DND-41 (cell line): ENCODE measurements at regions not wholly inside any gene's neighbourhood (a gene's known extent, or its start where the extent isn't known, plus 50 kb on each side); places are given as distances from the start of the nearest gene placed in this dataset.

Source experiments
- ATAC-seq: fragments of 200-7000 bp; cut with Tn5 transposase; 3 replicates; pipeline ENCODE4 v1.9.1; 2021; ENCODE audit warnings: low read depth; ENCODE audit not compliant: insufficient read depth
- DNase-seq: peaks from one replicate; pipeline ENCODE4 v3.0.0-alpha.2; 2020
- H2AFZ ChIP-seq: 2 replicates; pipeline ENCODE4 v1.6.0; 2012; ENCODE audit warnings: low read depth, low read length
- H3K27ac ChIP-seq: 2 replicates; pipeline ENCODE4 v1.5.1; 2012; ENCODE audit warnings: low read length, inconsistent platforms
- H3K27me3 ChIP-seq: fragments of 200-600 bp; sonication (generic); 2 replicates; pipeline ENCODE4 v1.6.0; 2012; ENCODE audit warnings: low read length, mild to moderate bottlenecking, inconsistent platforms; ENCODE audit not compliant: insufficient read depth, poor library complexity
- H3K36me3 ChIP-seq: 2 replicates; pipeline ENCODE4 v1.5.1; 2012; ENCODE audit warnings: low read length, inconsistent platforms; ENCODE audit not compliant: insufficient read depth
- H3K4me1 ChIP-seq: 2 replicates; pipeline ENCODE4 v1.5.1; 2012; ENCODE audit warnings: mild to moderate bottlenecking, low read length; ENCODE audit not compliant: insufficient read depth
- H3K4me2 ChIP-seq: 2 replicates; pipeline ENCODE4 v1.6.0; 2012; ENCODE audit warnings: mild to moderate bottlenecking, moderate library complexity, low read length, inconsistent platforms; ENCODE audit not compliant: insufficient read depth
- H3K4me3 ChIP-seq, 2 experiments: fragments of 200-600 bp in 1 of 2; shearing (Covaris generic) in 1 of 2; 2 replicates each; pipeline ENCODE4 v1.5.1; 2012 to 2016; ENCODE audit warnings: inconsistent platforms in 2 of 2, low read length in 2 of 2, mild to moderate bottlenecking in 2 of 2, low read depth in 1 of 2, moderate library complexity in 1 of 2
- H3K79me2 ChIP-seq: 2 replicates; pipeline ENCODE4 v1.6.0; 2012; ENCODE audit warnings: low read length, inconsistent platforms; ENCODE audit not compliant: insufficient read depth
- H3K9ac ChIP-seq: 2 replicates; pipeline ENCODE4 v1.6.0; 2012; ENCODE audit warnings: low read depth, mild to moderate bottlenecking, inconsistent platforms, low read length, moderate library complexity
- H3K9me3 ChIP-seq: 2 replicates; pipeline ENCODE4 v1.5.1; 2012; ENCODE audit warnings: low read length, moderate library complexity, mild to moderate bottlenecking, inconsistent platforms; ENCODE audit not compliant: insufficient read depth, severe bottlenecking
- H4K20me1 ChIP-seq: 2 replicates; pipeline ENCODE4 v1.6.0; 2012; ENCODE audit warnings: low read length; ENCODE audit not compliant: insufficient read depth
- EZH2 ChIP-seq: IDR thresholded peaks from 3 replicates; pipeline ENCODE4 v1.6.1; 2012; ENCODE audit warnings: borderline replicate concordance, low read depth, mild to moderate bottlenecking, moderate library complexity, low read length, inconsistent platforms; ENCODE audit not compliant: severe bottlenecking
- TF ChIP-seq, protein P1 (sequence below): IDR thresholded peaks from 2 replicates; pipeline ENCODE4 v1.5.1; 2012; ENCODE audit warnings: borderline replicate concordance, low read length, moderate library complexity, mild to moderate bottlenecking; ENCODE audit not compliant: poor library complexity, severe bottlenecking; ENCODE audit errors: extremely low read depth

DNA sequence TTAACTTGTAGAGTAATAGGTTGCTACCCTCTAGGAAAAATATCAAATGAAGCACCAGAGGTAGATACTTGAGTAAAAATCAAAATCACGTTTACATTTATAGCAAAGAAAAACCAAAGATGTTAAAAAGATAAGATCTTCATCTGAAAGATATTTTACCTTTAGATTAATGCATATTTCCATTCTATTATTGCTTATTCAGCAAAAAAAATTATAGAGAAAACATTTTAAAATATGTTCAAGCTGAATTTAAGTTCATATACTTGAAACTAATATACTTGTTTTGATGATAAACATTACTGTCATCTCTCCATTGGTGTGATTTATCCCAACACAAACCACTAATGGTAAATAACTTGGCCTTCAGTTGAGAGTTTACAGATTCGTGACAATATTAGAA is 422.3 kb downstream of the CAAP1 start:
- Histone ChIP-seq H3K27ac (no peak overlapping the region), H3K9me3 (no peaks in the 10 kb centered on the region), H3K4me2 (no peak overlapping the region), H3K4me1 (no peaks in the 10 kb centered on the region), H3K9ac (no peak overlapping the region), H4K20me1 (no peaks in the 10 kb centered on the region), H2AFZ (no peak overlapping the region), H3K4me3 (no peak overlapping the region), H3K79me2 (no peaks in the 10 kb centered on the region), H3K27me3 (no peaks in the 10 kb centered on the region), H3K36me3 (no peaks in the 10 kb centered on the region)
- no peak for TF ChIP-seq EZH2
- TF ChIP-seq, protein P1, sequence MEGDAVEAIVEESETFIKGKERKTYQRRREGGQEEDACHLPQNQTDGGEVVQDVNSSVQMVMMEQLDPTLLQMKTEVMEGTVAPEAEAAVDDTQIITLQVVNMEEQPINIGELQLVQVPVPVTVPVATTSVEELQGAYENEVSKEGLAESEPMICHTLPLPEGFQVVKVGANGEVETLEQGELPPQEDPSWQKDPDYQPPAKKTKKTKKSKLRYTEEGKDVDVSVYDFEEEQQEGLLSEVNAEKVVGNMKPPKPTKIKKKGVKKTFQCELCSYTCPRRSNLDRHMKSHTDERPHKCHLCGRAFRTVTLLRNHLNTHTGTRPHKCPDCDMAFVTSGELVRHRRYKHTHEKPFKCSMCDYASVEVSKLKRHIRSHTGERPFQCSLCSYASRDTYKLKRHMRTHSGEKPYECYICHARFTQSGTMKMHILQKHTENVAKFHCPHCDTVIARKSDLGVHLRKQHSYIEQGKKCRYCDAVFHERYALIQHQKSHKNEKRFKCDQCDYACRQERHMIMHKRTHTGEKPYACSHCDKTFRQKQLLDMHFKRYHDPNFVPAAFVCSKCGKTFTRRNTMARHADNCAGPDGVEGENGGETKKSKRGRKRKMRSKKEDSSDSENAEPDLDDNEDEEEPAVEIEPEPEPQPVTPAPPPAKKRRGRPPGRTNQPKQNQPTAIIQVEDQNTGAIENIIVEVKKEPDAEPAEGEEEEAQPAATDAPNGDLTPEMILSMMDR, result no peak
- ATAC-seq (no peak), DNase-seq (no peak)

DNA sequence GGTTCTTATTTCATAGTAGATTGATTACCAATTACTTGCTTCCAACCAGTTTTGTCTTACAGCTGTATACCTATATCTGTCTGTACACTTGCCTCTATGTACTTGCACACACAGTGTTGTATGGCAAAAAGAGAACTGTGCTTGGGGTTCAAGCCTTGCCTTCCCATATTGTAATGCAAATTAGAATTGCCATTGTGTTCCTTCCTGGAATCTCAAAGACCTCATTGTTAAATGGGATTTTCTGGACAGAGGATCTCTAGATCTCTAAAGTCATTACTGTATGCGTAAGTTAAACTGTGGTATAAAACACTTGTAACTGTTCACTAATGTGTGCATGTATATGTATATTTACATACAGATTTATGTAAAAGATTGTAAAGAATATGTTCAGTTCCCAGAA is 428.8 kb downstream of the CAAP1 start:
- no peak for ATAC-seq
- H3K36me3 ChIP-seq, result no peaks in the 10 kb centered on the region

DNA sequence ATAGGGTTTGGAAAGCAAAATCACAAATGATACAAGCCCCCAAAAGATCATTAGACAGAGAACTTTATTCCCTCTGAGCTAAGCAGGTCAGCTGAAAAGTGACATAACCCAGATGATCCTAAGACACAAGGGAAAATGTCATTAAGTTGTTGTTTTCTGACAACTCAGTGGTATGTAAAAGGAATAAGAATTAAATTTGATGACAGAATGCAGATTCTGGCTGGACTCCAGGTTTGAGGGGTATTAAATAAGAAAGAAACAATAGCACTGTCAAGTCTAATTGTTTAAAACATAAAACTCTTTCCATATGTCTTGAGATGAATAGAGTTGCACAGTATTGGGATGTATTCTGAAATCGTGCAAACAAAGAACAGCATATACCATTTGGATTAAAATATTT is 429.9 kb downstream of the CAAP1 start:
- Histone ChIP-seq H3K27me3 (no peaks in the 10 kb centered on the region), H3K36me3 (no peaks in the 10 kb centered on the region), H3K79me2 (no peaks in the 10 kb centered on the region), H3K4me1 (no peaks in the 10 kb centered on the region), H2AFZ (no peak overlapping the region), H3K9ac (no peak overlapping the region), H3K4me2 (no peak overlapping the region), H3K9me3 (no peaks in the 10 kb centered on the region), H4K20me1 (no peaks in the 10 kb centered on the region), H3K4me3 (no peak overlapping the region), H3K27ac (no peak overlapping the region)
- no peak for ATAC-seq
- DNase-seq, result no peak
- TF ChIP-seq EZH2, result no peak
- TF ChIP-seq, protein P1, result no peak

More for the DNA sequence above, 428.8 kb downstream of the CAAP1 start:
- Histone ChIP-seq H3K79me2 (no peaks in the 10 kb centered on the region), H3K27ac (no peak overlapping the region), H4K20me1 (no peaks in the 10 kb centered on the region), H3K4me2 (no peak overlapping the region), H3K4me3 (no peak overlapping the region), H3K27me3 (no peaks in the 10 kb centered on the region), H3K9ac (no peak overlapping the region), H3K9me3 (no peaks in the 10 kb centered on the region), H2AFZ (no peak overlapping the region), H3K4me1 (no peaks in the 10 kb centered on the region)
- no peak for DNase-seq
- TF ChIP-seq EZH2, result no peak

DNA sequence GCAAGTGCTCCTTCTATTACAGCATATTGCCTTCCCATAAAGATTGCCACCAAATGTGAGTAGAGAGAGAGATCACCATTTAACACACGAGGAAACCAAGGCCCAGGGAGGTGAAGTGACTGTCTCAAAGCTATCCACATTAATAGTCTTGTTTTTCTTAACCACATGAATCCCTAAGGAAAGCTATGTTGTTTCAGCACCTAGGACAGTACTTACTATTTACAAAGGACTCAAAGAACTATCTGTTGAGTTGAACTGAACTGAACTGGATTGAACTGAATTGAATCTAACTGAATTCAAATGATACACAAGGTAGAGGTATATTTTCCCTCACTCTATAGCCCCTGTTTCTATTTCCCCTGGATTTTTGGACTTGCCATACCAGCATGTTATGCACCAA is 430.4 kb downstream of the CAAP1 start:
- no peaks in the 10 kb centered on the region for H3K4me1 ChIP-seq
- no peaks in the 10 kb centered on the region for H3K9me3 ChIP-seq
- no peak overlapping the region for H3K4me2 ChIP-seq
- DNase-seq (no peak), ATAC-seq (no peak)
- no peak overlapping the region for H3K27ac ChIP-seq
- no peak overlapping the region for H3K9ac ChIP-seq
- no peaks in the 10 kb centered on the region for H3K36me3 ChIP-seq
- H3K79me2 ChIP-seq, result no peaks in the 10 kb centered on the region
- no peak overlapping the region for H3K4me3 ChIP-seq
- no peaks in the 10 kb centered on the region for H4K20me1 ChIP-seq
- H2AFZ ChIP-seq, result no peak overlapping the region
- TF ChIP-seq EZH2, result no peak
- TF ChIP-seq, protein P1, result no peak
- H3K27me3 ChIP-seq, result no peaks in the 10 kb centered on the region
